HG02759 (cell line): ENCODE measurements at regions not wholly inside any gene's neighbourhood (a gene's known extent, or its start where the extent isn't known, plus 50 kb on each side); places are given as distances from the start of the nearest gene placed in this dataset.

Source experiments
- ATAC-seq: cut with Tn5 transposase; IDR thresholded peaks from one replicate; pipeline ENCODE4 v1.9.1; 2021; ENCODE audit warnings: mild to moderate bottlenecking, moderate library complexity; ENCODE audit not compliant: unreplicated experiment

DNA sequence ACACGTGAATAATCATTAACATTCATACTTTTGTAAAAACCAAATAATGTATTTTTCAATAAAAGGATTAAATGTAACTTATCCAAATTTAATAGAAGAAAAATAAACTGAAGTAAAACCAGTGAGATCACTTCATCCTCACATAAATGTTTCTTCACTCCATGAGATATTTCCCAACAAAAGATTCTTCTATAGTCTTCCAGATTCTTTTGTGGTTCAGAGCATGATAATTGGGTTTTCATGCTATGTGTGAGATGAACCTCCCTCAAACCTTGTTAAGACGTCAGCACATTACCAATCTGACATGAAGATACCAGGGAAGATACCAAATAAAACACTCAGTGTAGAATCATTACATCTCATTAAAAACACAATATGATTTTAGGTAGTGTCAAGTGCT lies 62.9 kb upstream of the OXGR1 start:
- no peak for ATAC-seq

DNA sequence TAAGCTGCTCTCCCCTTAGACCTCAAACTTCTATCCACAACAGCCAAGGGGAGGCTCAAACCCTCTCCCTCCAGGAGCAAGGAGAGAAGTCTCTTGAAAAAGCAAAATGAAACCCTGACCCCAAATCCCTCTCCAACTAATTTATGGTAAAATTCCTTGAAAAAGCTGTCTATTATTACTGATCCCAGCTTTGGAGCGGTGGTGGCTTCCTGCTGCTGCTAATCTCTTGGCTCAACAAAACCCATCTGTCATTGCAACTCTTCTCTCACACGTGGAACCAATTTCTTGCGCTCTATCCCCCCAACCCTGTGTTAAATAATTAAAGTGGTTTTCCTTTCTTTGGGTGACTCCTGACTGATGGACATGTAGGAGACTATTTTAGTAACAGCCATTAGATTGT lies 64.1 kb upstream of the OXGR1 start:
- ATAC-seq: no peak

DNA sequence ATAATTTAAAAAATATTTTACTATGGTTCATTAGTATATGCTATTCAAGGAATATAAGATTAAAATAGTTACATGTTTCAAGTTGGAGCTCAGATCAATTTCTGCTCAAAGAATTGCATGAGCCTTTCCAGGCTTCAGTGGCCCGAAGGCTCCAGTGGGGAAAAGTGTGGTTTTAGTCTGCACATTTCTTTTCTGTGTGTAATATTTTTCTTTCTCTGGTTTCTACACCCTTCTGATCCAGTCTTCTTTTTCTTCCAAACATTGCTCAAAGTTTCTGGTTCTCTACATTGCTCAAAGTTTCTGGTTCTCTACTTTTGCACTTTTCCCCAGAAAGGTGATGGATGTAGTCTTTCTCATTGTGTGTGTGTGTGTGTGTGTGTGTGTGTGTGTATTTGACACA lies 64.7 kb upstream of the OXGR1 start:
- no peak for ATAC-seq

DNA sequence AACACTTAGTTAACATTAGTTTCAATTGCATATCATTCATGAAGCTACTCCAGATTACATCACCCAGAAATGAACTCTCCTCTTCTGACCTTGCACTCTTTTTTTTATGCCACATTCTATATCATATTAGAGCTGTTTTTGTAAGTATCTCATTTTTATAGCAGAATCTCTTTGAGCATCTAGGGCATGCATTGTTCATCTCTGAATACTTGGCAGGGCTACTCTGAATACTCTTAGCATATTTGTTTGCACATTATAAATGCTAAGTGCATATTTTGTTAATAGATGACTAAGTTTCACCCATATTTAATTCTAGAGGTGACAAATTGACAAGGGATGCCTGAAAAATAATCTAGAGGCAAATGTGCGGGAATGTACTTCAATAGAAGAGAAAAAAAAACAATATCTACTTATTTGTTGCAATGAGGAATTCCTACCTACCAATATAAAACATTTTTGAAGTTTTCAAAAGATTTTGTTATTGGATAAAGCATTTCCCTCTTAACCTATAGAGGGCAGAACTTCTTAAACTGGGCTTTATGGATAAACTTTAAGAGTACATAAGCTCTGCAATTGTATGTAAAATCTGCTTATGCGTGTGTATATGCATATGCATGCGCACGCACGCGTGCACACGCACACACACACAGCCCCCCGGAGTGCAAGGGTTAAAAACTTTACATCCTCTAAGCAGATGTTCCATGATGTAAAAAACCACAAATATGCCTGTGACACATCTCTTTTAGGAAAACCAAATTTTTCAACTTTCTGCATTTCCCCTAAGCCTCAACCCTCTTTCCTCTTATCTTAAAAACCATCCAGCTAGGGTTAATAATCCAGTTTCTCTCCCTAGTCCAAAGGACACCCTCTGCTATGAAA lies 73.0 kb upstream of the OXGR1 start:
- ATAC-seq: no peak

DNA sequence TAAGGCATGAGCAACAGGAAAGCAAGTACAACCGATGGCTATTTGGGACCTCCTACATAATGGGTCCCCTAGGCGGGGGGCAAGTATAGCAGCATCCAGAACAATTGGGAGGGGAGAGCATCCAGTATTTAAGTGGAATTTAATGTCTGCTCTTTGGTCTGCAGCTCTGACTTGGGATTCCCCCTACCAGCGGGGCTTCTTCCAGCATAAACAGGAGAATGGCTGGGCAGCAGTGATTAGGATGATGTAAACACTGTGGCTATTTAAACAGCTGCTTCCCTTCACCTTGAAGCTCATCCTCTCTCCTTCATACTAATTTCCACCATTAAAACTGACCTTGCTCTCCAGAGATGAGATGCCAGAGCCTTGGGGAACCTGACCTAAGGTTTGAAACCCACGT lies 73.9 kb upstream of the OXGR1 start:
- no peak for ATAC-seq

DNA sequence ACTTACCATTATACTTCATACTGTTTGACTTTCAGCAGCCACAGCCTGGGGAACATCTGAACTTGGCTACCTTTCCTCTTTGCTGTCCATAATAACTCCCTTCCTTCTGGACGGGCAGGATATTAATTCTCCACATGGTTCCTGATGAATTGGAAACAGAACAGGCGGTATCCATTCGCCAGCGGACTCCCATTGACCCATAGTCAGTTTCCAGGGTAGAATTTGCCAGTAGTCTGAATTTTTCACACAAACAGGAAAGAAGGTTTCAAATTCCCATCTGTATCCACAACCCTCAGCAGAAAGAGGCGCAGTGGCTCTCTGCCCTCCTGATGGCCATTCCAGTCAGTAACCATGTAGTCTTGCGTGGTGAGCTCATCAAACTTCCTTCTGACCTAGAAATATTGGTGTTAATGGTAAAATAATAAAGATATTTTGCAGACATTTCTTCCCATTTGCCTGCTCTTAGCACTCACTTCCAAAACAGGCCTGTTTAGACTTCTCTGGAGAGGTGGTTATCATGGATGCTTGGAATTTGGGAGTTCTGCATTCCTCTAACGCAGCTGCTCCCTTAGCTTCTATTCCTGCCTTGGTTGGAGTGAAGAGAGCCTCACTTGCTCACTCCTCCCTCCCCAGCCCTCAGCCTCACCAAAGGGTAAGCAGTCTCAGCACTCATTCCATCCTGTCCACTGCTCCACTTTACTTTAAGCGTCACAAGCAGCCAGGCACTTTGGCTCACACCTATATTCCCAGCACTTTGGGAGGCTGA lies 75.0 kb upstream of the OXGR1 start:
- ATAC-seq: no peak

DNA sequence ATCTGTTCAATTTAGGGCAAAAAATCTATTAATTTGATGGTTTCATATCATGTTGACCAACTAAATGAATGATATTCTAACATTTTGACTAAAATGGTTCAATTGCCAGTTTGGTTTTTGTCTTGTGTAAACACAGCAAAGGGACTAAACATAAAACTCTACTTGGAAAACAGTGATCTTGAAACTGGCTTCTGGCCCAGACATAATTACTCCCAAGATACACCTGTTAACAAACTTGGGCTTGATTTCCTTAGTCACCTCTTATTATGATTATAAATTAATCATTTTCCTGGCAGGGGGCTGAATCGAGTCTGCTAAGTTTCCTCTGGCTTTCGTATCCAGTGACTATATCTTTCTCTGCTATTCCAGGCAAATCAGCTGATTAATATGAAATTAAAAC lies 78.0 kb upstream of the OXGR1 start:
- ATAC-seq: no peak

DNA sequence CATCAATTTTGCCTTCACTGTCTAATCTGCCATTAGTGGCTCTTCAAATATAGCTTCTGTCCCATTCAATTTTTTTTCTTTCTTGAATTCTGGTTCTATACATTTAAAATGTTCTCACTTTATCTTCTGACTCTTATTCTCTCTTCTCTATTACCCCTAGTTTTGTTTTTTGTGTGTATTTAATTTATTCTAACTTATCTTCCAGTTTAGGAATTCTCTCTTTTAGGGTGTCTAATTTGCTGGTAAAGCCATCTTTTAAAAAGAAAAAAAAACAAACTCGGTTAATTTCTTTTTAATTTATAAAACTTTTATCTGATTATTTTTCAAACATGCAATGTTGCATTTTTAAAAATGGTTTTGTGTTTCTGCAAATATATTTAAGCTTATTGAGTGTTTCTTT lies 80.3 kb upstream of the OXGR1 start:
- no peak for ATAC-seq

DNA sequence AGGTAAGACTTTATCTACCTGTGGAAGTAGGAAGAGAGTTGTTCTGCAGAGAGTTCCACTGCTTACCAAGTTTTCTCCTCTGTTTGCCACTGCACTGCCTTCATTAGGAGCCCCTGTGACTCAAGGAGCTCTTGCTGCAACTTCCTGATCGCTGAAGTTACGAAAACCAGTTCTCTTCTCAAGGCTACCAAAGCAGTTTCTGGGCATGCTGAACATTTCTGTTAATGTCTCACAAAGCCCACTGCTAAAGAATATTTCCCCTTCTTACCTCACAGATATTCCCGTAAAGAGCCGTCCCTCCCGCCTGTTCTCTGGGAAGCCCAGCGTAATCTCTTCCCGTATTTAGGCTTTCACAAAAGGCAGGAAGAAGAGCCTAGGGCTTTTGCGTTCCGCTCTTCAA lies 82.6 kb upstream of the OXGR1 start:
- ATAC-seq: no peak

DNA sequence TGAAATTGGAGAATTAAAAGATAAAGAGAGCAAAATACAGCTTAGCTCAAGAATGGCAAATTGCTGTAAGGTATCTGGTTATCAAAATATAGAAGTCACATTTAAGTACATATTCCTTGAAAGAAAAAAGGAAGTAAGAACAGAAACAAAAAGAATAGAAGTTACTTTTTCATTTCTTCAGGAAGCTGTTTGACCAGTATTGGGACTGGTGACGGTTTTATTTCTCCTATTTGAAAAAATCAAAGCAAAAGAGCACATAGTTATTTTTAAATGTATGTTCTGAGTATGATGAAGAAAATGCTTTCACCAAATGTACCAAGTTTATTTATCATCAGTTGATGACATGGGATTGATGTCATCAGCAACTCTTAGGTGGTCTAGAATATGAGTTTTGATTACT lies 83.1 kb upstream of the OXGR1 start:
- ATAC-seq: no peak

DNA sequence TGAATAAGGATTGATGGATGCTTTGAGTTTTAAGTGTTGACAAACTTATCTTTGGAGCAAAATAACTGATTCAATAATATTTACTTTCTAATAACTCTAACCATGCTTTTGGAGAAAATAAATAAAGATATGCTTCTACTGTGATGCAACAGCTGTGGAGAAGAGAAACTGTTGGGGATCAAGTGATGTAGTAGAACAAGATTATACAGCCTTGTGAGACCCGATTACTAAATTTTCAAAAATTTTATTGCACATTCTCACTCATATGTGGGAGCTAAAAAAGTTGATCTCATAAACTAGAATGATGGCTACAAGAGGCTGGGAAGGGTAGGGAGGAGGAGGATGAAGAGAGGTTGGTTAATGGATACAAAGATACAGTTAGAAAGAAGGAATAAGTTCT lies 85.5 kb upstream of the OXGR1 start:
- ATAC-seq: no peak

DNA sequence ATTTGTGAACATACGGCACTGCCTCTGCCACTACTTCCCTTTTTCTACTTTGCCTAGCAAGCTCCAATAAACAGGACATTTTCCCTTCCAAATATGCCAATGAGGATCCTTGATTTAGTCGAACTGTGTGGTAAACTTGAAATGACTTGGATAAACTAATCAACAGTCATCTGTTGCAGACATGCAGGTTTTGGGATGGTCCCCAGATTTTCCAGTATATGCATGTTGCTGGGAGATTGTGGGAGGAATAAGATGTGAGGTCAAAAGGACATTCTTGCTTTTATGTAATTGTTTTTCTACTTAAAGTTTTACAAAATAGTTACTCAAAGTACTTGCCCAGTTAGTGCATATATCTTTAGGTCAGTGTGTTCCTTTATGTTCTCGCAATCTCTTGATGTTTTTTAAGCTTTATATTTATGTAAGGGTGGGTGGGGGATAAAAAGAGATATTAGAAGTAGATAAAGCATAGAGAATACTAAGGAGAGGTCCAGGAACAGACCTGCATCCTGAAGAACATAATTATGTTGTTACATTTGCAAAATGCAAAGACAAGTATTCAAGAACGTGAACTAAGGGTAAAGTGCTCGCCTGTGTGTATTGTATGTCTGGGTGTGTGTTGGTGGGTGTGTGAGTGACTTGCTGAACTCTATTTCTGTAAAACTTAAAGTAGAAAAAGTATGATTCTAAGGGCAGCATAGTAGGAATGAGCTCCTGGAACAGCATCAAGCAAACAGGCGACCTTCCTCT lies 88.4 kb upstream of the OXGR1 start:
- ATAC-seq: no peak

DNA sequence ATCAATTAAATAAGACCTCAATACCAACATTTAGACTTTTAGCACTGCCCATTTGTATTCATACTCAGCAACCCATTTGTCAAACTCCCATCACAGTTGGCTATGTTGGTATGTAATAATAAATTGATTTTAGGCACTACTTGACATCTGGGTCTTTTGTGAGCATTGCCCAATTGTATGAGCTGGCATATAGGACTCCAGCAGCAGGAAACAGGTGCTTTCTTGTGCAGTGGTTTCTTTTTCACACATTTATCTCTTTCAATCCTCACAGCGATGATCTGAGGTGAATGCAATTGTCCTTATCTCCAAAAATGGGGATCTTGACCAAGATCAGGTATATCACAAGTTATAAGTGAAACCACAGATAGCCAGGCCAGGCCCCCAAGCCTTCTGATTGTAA lies 96.9 kb upstream of the OXGR1 start:
- no peak for ATAC-seq

DNA sequence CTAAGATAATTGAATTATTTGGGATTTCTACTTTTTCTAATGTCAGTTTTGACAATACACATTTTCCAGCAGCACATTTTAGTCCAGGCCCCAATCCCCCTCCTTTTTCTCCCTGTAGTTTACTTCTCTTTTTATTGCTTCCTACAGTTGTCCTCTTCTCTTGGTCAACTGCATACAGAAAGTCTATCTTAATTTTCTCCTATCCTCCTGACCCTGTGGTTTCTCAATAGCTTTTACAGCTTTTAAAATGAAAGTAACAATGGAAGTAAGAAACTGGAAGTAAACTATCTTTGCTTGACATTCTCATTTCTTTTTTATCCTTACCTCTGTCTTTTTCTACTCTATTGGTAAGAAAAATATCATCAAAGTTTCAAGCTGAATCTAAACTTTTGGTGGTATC lies 106.5 kb upstream of the OXGR1 start:
- ATAC-seq: no peak

DNA sequence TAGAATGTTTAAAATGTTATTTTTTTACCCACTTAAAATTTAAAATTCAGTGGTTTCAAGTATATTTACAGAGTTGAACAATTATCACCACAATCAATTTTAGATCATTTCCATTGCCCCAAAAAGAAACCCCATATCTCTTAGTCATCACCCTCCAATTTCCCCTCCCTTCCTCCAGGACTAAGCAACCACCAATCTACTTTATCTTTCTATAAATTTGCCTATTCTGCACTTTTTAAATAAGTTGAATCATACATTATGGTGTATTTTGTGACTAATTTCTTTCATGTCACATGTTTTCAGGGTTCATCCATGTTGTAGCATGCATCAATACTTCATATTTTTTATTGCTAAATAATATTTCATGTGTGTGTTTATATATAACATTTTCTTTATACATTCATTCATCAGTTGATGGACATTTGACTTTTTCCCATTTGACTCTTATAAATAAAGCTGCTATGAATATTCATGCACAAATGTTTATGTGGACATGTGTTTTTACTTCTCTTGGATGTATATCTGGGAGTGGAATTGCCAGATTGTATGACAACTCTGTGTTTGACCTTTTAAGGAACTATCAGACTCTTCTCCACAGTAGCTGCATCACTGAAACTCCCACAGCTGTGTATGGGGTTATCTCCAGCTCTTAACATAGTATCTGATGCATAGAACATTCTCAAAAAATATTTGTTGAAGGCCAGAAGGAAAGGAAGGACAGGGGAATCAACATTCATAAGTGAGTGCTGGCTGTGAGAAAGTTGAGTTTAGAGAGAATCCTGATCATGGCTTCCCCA lies 107.8 kb upstream of the OXGR1 start:
- no peak for ATAC-seq

DNA sequence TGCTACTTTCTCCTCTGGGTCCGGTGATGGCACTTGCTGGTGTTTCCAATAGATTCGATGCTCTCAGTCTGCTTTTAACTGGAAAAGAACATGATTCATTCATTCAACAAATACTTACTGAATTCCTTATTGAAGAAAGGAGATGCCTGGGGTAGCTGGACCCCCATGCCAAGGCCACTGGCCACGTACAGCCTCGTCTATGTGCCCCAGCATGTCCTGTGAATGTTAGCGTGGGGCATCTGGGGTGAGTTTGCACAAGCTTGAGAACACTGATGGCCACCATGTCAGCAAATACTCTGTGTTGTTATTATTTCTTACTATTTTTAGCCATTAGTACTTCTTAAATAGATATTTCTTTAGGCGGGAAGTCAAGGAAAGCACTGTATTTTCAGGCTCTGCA lies 112.0 kb upstream of the OXGR1 start:
- ATAC-seq: no peak

DNA sequence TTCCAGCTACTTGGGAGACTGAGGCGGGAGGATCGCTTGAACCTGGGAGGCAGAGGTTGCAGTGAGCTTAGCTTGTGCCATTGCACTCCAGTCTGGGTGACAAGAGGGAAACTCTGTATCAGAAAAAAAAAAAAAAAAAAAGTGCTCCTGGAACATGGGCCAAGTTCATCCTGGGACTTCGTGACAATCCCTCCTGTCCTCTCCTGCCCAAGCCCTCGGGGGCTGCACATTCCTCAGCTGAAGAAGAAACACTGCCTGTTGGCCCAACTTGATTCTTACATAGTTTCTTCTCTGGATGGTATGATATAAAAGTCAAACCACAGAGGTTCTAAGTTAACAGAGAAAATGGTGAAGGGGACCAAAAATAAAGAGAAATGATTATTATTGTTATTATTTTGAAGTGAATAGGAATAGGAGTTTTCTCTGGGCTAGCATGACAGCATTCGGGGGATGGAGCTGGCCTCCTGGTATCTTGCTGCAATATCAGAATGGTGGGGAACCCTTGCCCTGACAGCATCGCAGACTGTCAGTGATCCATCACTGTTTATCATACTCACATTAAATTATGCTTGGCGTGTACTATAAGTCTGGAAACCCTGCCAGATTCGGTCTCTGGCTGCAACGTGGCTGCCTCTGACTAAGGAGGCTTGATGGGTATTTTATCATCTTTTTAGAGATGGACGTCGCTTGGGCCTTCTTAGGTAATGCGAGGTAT lies 113.7 kb upstream of the OXGR1 start:
- no peak for ATAC-seq

DNA sequence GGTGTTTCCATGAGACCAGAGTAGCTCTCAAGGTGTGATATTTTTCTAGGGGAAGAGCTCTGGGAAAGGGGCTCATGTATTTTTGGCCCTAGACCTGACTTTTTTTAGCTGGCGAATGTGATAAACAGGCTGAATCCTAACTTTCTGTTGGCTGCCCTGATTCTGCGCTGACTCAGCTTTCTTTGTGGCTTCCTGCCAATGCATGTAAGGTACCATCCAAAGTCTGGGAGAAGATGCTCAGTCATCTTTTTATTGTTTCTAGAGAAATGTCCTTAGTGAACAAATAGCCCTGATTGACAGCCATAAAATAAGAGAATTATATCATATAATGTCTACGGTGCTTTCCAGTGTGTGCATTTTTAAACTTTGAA lies 113.6 kb upstream of the MBNL2 start:
- no peak for ATAC-seq

DNA sequence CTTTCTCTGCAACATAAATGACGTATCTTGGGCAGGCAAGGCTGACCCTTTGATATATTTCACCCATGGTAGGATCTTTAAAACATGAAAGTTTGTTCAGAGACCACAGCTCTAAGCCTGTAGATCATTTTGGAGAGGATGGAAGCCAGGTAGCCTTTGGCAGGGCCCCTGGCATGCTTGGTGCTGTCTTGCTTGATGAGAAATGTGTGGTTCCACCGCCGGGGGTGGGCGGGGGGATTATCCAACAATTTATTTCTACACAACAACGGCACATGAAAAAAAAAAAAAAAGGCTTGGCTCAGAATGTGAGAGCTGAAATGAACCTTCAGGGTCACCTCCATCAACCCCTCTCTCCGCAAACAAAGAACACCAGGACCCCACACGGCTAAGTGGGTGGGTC lies 112.9 kb upstream of the MBNL2 start:
- no peak for ATAC-seq

DNA sequence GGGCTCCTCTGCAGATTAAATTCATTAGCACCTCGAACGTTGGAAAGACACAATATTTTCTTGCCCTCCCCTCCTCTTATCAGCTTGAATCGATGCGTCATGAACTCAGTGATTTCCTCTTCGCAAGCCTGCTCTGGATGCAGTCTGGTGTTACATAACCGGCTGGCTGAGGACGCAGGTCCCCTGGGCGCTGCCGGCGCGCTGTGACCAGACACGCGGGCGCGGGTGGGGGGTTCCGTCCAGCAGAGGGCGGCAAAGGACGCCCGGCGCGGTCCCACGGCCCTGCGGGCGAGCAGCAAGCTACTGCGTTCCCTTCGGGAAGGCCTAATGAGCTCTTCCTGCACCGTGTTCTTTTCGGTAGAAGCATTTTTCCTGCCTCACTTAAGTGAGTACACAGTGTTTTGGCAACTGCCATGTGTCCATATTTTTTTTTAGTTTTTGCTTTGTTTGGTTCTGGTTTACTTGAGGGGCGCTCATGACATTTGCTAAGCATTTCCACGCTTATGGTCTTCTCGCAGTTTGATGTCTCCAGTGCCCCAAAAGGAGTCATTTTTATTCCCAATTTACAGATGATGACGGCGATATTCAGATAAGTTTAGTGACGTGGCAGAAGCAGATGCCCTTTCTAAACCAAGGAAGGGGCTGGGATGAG lies 112.2 kb upstream of the MBNL2 start:
- ATAC-seq: peak; percentile 97
